HUES64 (cell line): ENCODE measurements at regions not wholly inside any gene's neighbourhood (a gene's known extent, or its start where the extent isn't known, plus 50 kb on each side); places are given as distances from the start of the nearest gene placed in this dataset.

Experiments used
- H3K27ac ChIP-seq: 2 replicates; pipeline ENCODE4 v1.7.0; 2013; ENCODE audit warnings: low read depth, low read length, inconsistent platforms
- H3K27me3 ChIP-seq: 2 replicates; pipeline ENCODE4 v1.6.1; 2013; ENCODE audit warnings: mild to moderate bottlenecking, low read length; ENCODE audit not compliant: insufficient read depth
- H3K36me3 ChIP-seq: 2 replicates; pipeline ENCODE4 v1.6.1; 2013; ENCODE audit warnings: mild to moderate bottlenecking, low read length; ENCODE audit not compliant: insufficient read depth
- H3K4me1 ChIP-seq: 2 replicates; pipeline ENCODE4 v1.6.1; 2013; ENCODE audit warnings: mild to moderate bottlenecking, low read length, moderate library complexity; ENCODE audit not compliant: insufficient read depth
- H3K4me3 ChIP-seq: 2 replicates; pipeline ENCODE4 v1.5.1; 2013; ENCODE audit warnings: mild to moderate bottlenecking, low read length, moderate library complexity
- H3K9ac ChIP-seq: 2 replicates; pipeline ENCODE4 v1.6.1; 2013; ENCODE audit warnings: mild to moderate bottlenecking, low read depth, low read length
- H3K9me3 ChIP-seq: 2 replicates; pipeline ENCODE4 v1.6.1; 2013; ENCODE audit warnings: low read depth, low read length; ENCODE audit not compliant: insufficient read depth
- WGBS: fragments of 150-250, 120-280 bp; methylation state at CpG from one replicate; pipeline ENCODE4 v1.1.7; 2013; ENCODE audit warnings: missing lambda C conversion rate; 5-methylcytosine and 5-hydroxymethylcytosine counted together

DNA sequence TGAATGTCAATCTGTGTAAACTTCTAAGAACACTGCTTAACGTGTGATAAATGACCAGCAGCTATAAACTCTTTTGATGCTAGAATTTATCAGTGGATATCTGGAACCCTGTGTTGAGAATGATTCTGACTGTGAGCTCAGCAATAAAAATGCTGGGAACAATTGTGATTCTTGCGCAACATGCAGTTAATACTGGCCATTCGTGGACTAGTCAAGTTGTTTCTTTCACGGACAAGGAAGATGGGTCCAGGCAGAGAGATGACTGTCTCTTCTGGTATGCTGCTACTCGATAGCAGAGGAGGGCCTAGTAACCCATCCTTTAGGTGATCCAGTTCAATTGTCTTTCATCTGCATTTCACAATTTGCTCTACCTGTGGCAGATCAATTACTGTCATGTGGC lies 394.8 kb upstream of the IGFBP3 start:
- Histone ChIP-seq H3K9ac (no peak overlapping the region), H3K27me3 (no peaks in the 10 kb centered on the region), H3K4me3 (no peak overlapping the region), H3K4me1 (no peaks in the 10 kb centered on the region), H3K9me3 (no peaks in the 10 kb centered on the region), H3K36me3 (no peaks in the 10 kb centered on the region), H3K27ac (no peak overlapping the region)
- 97% methylated on average over 5 of the region's 5 CpGs for WGBS

DNA sequence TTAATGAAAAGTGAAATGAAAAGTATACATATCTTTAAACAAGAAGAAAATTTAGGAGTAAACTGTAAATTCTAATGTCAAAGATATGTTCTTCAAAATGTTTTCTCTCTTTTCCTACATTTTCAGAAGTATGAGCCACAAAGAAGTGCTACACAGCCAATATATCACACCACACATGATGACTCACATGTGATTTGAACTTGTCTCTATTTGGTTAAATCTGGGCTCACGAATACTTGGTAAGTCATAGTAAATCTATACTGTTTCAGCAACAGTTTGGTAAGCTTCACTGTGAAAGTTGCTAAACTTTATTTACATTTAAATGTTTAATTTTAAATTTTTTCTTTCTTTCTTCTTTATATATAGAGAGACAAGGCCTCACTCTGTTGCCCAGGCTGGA lies 380.6 kb upstream of the IGFBP3 start:
- no peak overlapping the region for H3K9ac ChIP-seq
- peaks cover 4% of the 10 kb centered on the region for H3K9me3 ChIP-seq
- no CpG with 5 or more reads among the region's 1 CpG for WGBS
- no peak overlapping the region for H3K27ac ChIP-seq
- H3K4me3 ChIP-seq = no peak overlapping the region
- no peaks in the 10 kb centered on the region for H3K4me1 ChIP-seq
- H3K36me3 ChIP-seq = no peaks in the 10 kb centered on the region
- no peaks in the 10 kb centered on the region for H3K27me3 ChIP-seq

DNA sequence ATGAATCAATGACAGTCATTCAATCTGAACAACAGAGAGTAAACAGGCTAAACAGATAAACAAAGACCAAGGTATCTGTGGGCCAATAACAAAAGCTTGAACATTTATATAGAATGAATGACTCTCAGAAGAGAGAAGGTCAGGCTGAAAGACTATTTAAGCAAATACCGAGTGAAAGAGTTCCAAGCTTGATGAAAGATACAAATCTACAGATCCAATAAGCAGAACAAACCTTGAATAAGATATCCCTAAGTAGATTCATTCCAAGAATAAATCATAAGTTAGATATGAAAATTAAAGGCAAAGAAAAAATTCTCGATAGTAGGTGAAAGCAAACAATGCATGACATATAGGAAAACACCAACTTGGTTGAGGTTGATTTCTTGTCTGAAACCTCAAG lies 376.4 kb upstream of the IGFBP3 start:
- Histone ChIP-seq H3K4me1 (no peaks in the 10 kb centered on the region), H3K27me3 (no peaks in the 10 kb centered on the region), H3K4me3 (no peak overlapping the region), H3K36me3 (no peaks in the 10 kb centered on the region), H3K9me3 (peaks cover 4% of the 10 kb centered on the region), H3K9ac (no peak overlapping the region), H3K27ac (no peak overlapping the region)
- WGBS = 100% methylated on average over 1 of the region's 2 CpGs

DNA sequence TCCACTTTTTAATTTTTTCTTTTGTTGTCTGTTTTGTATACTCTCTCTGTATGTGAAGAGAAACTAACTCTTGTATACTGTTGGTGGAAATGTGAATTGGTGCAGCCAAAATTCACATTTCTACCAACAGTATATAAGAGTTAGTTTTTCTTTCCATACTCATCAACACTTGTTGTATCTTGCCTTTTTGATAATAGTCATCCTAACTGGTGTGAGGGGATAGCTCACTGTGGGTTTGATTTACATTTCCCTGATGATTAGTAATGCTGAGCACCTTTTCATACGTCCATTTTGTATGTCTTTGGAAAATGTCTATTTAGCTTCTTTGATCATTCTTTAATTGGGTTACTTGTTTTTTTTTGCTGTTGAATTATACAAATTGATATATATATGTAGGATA lies 375.5 kb upstream of the IGFBP3 start:
- H3K4me3 ChIP-seq = no peak overlapping the region
- no peaks in the 10 kb centered on the region for H3K36me3 ChIP-seq
- no peaks in the 10 kb centered on the region for H3K27me3 ChIP-seq
- WGBS = 93% methylated on average over 1 of the region's 1 CpG
- no peak overlapping the region for H3K9ac ChIP-seq
- peaks cover 4% of the 10 kb centered on the region for H3K9me3 ChIP-seq
- no peaks in the 10 kb centered on the region for H3K4me1 ChIP-seq
- no peak overlapping the region for H3K27ac ChIP-seq

DNA sequence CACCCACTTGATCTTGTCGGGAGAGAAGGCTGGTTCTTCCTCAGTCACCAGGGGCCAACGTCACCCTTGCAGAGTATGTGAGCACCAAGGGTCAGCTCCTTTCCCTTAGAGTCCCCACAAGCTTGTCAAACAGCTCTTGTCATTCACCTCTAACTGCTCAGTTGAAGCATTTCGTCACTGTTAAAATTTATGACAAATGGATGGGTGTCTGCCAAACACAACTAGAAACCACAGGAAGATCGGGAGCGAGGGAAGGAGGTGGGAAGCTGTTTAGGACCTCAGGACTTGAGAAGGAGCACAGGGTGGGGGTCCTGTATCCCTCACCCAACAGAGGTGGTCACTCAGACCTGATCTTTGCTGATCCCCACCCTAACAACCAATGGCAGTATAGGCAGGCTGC lies 373.3 kb upstream of the IGFBP3 start:
- Histone ChIP-seq H3K27me3 (no peaks in the 10 kb centered on the region), H3K4me3 (no peak overlapping the region), H3K9me3 (peaks cover 4% of the 10 kb centered on the region), H3K36me3 (no peaks in the 10 kb centered on the region), H3K9ac (no peak overlapping the region), H3K27ac (no peak overlapping the region), H3K4me1 (no peaks in the 10 kb centered on the region)
- 94% methylated on average over 5 of the region's 5 CpGs for WGBS

DNA sequence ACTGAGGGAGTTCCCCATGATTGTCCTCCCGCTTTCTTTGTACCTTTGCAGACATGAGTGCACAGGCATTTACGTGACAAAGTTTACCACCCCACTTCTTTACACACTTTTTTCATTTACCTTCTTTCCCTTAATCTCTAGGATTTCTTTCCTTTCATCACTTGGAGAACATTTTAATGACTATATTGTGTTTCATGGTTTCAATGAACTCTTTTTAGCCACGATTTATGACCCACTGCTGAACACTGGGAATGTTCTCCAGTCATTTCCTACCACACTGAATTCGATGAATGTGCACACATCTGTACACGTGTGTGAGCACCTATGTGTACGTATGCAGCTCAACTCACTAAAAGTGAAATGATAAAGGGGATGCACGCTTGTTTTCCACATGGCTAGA lies 371.7 kb upstream of the IGFBP3 start:
- Histone ChIP-seq H3K36me3 (no peaks in the 10 kb centered on the region), H3K9me3 (peaks cover 4% of the 10 kb centered on the region), H3K27ac (no peak overlapping the region), H3K9ac (no peak overlapping the region), H3K27me3 (no peaks in the 10 kb centered on the region), H3K4me3 (no peak overlapping the region), H3K4me1 (no peaks in the 10 kb centered on the region)
- 96% methylated on average over 7 of the region's 7 CpGs for WGBS

DNA sequence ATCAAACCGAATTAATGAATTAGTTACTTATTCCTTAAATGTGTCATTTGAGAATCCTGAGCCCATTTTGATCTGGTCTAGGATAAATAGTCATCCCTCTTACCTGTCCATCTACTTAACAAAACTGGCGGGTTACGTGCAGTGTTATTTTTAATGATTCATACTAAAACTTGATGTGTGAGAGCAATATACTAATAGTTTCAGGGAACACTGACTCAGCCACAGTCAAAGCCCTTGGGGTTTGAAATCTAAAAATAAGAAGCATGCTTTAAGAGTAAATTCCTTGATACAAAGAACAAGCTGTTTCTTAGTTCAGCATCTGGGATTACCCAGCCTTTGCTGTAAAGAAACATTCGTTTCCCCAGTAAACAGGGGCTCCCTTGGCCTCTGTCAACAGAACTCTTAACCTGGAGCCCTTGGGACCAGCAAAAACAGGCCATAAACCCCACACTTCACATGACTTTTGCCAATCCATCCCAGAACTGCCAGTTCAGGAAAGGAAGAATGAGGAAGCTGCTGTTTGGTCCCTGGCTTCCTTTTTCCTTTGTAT lies 370.6 kb upstream of the IGFBP3 start:
- no peaks in the 10 kb centered on the region for H3K4me1 ChIP-seq
- no peak overlapping the region for H3K4me3 ChIP-seq
- no peaks in the 10 kb centered on the region for H3K9me3 ChIP-seq
- H3K27ac ChIP-seq = no peak overlapping the region
- no peaks in the 10 kb centered on the region for H3K27me3 ChIP-seq
- no peaks in the 10 kb centered on the region for H3K36me3 ChIP-seq
- H3K9ac ChIP-seq = no peak overlapping the region
- 87% methylated on average over 3 of the region's 4 CpGs for WGBS

DNA sequence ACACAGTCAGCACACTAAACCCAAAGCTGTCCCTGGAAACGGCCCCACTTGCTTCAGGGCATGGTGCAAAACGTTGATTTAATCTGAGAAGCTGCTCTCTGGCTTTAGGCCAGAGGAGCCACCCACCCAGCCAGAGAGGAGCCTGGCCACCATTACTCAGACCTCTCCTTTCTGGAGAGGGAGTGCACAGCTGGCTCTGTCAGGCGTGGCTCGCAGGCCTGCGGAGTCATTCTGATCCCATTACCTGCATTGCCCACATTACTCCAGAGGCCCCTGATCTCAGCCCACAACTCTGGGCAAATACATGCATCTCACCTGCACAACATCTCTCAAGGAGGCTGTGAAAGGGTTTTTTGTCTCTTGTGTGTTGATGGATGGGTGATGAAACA lies 370.0 kb upstream of the IGFBP3 start:
- Histone ChIP-seq H3K4me3 (no peak overlapping the region), H3K27me3 (no peaks in the 10 kb centered on the region), H3K27ac (no peak overlapping the region), H3K36me3 (no peaks in the 10 kb centered on the region), H3K9me3 (no peaks in the 10 kb centered on the region), H3K9ac (no peak overlapping the region), H3K4me1 (no peaks in the 10 kb centered on the region)
- WGBS = 92% methylated on average over 5 of the region's 5 CpGs

DNA sequence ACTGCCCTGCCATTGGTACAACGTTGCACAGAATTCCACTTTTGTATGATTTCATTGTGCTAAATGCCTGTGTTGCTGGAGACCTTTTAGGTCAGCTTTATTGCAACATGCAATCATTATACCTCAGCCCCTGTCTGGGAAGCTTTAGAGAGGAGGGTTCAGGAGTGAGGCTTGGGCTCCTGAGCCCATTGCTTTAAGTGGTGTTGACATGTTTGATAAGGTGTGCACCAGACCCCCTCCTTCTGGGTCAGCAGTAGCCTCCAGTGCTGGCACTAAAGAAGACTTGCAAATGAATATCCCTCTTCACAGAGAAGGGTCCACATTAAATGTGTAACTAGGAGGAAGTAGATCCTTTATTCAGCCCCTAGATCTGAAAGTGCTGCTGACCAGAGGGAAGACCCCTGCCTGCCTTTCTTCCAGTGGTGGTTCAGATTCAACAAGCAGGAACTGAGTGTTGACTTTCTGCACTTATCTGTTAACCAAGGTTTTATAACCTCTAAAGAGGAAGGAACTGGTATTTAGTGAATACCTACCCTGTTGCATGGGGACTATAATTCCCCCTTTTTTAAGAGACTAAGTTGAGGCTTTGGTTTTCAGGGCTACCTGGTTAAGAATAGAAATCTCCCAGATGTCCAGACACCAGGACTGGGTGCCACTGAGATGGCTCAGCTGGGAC lies 369.4 kb upstream of the IGFBP3 start:
- H3K27me3 ChIP-seq = no peaks in the 10 kb centered on the region
- H3K36me3 ChIP-seq = no peaks in the 10 kb centered on the region
- 80% methylated on average over 1 of the region's 1 CpG for WGBS
- H3K27ac ChIP-seq = no peak overlapping the region
- H3K9me3 ChIP-seq = no peaks in the 10 kb centered on the region
- no peaks in the 10 kb centered on the region for H3K4me1 ChIP-seq
- no peak overlapping the region for H3K9ac ChIP-seq
- no peak overlapping the region for H3K4me3 ChIP-seq

DNA sequence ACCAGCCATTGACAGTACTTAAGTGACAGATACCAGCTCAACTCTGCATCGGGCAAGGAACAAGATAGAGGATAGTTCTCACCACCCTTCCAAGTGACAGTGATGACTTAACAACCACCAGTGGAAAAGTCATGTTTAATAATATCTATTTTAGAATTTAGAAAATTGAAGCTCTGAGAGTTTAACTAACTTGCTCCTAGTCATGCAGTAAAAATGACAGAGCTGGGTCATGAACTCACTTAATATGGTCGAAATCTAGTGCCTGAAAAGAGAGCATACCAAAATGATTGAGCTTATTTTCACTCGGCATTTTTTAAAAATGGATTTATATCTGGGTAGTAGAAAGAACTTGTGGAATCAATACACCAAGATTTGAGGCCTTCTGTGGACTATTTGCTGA lies 367.8 kb upstream of the IGFBP3 start:
- peaks cover 5% of the 10 kb centered on the region for H3K4me1 ChIP-seq
- no peaks in the 10 kb centered on the region for H3K9me3 ChIP-seq
- H3K27ac ChIP-seq = no peak overlapping the region
- no peaks in the 10 kb centered on the region for H3K36me3 ChIP-seq
- no peaks in the 10 kb centered on the region for H3K27me3 ChIP-seq
- H3K4me3 ChIP-seq = no peak overlapping the region
- WGBS = 95% methylated on average over 3 of the region's 3 CpGs
- no peak overlapping the region for H3K9ac ChIP-seq

DNA sequence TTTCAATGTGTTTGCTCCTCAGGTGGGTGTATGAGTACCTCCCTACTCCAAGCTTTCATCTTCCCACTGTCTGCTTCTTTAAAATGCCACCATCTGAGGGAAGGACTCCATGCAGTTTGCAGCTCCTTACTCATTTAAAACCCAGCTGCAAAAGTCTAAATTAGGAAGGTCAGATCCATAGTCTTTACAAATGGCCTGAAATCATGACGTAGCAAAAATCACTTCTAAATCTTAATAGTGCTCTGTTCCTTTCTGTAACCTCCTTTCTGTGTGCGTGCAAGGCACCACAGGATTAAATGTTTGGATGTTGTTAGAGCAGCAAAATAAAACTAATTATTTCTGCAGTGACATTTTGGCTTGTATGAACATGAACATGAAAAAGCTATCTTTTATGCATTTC lies 366.9 kb upstream of the IGFBP3 start:
- no peak overlapping the region for H3K27ac ChIP-seq
- no peak overlapping the region for H3K9ac ChIP-seq
- no peak overlapping the region for H3K4me3 ChIP-seq
- peaks cover 10% of the 10 kb centered on the region for H3K4me1 ChIP-seq
- no peaks in the 10 kb centered on the region for H3K9me3 ChIP-seq
- 100% methylated on average over 2 of the region's 2 CpGs for WGBS
- no peaks in the 10 kb centered on the region for H3K27me3 ChIP-seq
- no peaks in the 10 kb centered on the region for H3K36me3 ChIP-seq

DNA sequence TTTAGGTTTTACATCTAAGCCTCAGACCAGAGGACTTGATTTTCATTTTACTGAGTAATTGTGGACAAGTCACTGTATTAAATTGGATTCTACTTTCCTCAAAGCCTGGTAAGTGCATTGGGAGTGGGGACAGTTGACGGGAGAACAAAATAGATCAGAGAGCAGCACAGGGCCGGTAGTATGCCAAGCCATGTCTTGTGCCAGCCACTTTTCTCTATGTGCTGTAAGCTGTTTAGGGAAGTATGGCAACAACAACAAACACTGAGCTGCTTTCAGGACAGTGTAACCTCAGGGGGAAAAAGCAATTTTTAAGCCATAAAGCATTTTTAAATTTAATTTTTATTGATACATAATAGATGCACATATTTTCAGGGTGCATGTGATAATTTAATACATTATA lies 365.9 kb upstream of the IGFBP3 start:
- Histone ChIP-seq H3K27ac (no peak overlapping the region), H3K9me3 (no peaks in the 10 kb centered on the region), H3K27me3 (no peaks in the 10 kb centered on the region), H3K9ac (no peak overlapping the region), H3K36me3 (no peaks in the 10 kb centered on the region), H3K4me1 (peaks cover 21% of the 10 kb centered on the region), H3K4me3 (no peak overlapping the region)
- 99% methylated on average over 2 of the region's 2 CpGs for WGBS
